ENCODE measurements at regions not wholly inside any gene's neighbourhood (a gene's known extent, or its start where the extent isn't known, plus 50 kb on each side); places are given as distances from the start of the nearest gene placed in this dataset.

DNA sequence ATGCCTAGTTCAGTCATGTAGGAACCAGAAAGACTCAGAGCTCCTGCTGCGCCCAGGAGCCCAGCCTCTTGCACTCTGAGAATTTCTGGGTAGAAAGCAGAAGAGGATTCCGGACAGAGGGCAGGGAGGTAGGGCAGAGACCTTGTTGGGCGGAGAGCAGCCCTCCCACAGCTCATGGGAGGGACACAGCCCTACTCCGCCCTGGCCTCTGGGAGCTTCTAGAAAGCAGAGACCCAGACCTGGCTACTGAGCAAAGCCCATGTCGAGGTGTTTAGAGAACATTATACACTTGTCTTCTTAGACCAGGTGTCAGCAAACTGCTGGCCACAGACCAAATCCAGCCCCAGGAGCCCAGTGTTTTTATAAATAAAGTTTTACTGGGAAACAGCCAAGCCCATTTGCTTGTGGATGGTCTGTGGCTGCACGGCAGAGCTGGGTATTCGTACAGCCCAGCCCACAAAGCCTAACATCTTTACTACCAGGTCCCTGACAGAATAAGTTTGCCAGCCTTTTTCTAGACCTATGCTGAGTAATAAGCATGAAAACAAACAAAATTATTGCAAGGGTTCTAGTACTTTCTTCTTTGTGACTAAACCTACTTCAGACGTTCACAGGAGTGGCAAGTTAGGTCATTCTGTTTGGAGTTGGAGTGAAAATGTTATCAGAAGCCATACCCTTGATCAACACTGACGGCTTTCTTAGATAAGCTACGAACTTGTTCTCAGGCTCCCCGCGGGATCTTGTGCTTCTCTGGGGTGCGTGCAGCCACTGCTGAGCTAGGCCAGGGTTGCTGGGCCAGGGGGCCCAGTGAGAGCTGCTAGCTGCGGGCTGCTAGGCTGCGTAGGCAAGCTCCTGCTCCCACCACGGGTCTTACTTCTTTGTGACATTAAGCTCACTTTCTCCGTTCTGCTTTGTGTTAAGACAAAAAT is 235.1 kb upstream of the FOXQ1 start:
- no peaks in the 10 kb centered on the region for H3K9me3 Mint-ChIP-seq (ENCODE audit: unreplicated experiment)
- DNase-seq (ENCODE audit: extremely low spot score, unreplicated experiment) = no peak
- H3K4me1 Mint-ChIP-seq (ENCODE audit: unreplicated experiment) = peaks cover under 1% of the 10 kb centered on the region
- TF ChIP-seq, protein P1, sequence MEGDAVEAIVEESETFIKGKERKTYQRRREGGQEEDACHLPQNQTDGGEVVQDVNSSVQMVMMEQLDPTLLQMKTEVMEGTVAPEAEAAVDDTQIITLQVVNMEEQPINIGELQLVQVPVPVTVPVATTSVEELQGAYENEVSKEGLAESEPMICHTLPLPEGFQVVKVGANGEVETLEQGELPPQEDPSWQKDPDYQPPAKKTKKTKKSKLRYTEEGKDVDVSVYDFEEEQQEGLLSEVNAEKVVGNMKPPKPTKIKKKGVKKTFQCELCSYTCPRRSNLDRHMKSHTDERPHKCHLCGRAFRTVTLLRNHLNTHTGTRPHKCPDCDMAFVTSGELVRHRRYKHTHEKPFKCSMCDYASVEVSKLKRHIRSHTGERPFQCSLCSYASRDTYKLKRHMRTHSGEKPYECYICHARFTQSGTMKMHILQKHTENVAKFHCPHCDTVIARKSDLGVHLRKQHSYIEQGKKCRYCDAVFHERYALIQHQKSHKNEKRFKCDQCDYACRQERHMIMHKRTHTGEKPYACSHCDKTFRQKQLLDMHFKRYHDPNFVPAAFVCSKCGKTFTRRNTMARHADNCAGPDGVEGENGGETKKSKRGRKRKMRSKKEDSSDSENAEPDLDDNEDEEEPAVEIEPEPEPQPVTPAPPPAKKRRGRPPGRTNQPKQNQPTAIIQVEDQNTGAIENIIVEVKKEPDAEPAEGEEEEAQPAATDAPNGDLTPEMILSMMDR (IDR thresholded peaks at IDR 0.05) = no peak
- H3K27ac Mint-ChIP-seq (ENCODE audit: unreplicated experiment) = no peak overlapping the region
- no peaks in the 10 kb centered on the region for H3K27me3 Mint-ChIP-seq (ENCODE audit: unreplicated experiment)
- no peaks in the 10 kb centered on the region for H3K36me3 Mint-ChIP-seq (ENCODE audit: unreplicated experiment)
- no peak overlapping the region for H3K4me3 Mint-ChIP-seq (ENCODE audit: unreplicated experiment)

DNA sequence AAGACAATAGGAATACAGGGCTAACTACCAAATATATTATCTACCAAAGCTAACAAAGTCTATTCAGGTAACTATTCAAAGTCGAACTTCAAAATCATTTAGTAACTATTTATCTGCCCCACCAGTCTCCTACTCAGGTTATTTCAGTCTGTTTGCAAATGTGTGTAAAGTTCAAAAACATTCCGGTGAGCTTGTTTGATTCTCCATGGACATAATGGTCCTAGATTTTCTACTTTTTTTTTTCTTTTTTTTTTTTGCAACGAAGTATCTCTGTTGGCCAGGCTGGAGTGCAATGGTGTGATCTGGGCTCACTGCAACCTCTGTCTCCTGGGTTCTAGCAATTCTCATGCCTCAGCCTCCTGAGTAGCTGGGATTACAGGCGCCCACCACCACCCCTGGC is 236.0 kb upstream of the FOXQ1 start:
- no peaks in the 10 kb centered on the region for H3K9me3 Mint-ChIP-seq (ENCODE audit: unreplicated experiment)
- no peaks in the 10 kb centered on the region for H3K4me1 Mint-ChIP-seq (ENCODE audit: unreplicated experiment)
- no peak overlapping the region for H3K27ac Mint-ChIP-seq (ENCODE audit: unreplicated experiment)
- no peak for DNase-seq (ENCODE audit: extremely low spot score, unreplicated experiment)
- no peaks in the 10 kb centered on the region for H3K36me3 Mint-ChIP-seq (ENCODE audit: unreplicated experiment)
- no peaks in the 10 kb centered on the region for H3K27me3 Mint-ChIP-seq (ENCODE audit: unreplicated experiment)
- TF ChIP-seq, protein P1 (IDR thresholded peaks at IDR 0.05) = no peak
- no peak overlapping the region for H3K4me3 Mint-ChIP-seq (ENCODE audit: unreplicated experiment)

DNA sequence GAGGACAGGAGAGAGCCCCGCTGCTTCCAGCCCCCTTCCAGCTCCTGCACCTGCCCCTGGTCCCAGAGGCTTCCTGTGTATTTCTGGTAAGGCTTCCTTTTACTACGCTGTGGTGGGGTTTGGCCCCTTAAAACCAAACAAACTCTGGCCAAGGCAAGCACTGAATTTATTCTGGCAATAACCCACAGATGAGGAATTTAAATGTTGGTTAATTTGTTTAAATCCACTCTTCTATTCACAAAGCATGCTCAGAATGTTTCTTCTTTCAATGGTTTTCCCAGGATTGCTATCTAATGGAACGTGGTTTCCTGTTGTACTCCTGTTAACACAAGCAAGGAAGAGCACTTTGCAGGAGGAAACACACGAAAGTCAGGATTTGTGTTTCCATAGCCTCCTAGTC is 236.5 kb upstream of the FOXQ1 start:
- H3K4me3 Mint-ChIP-seq (ENCODE audit: unreplicated experiment) = no peak overlapping the region
- no peaks in the 10 kb centered on the region for H3K9me3 Mint-ChIP-seq (ENCODE audit: unreplicated experiment)
- no peak for DNase-seq (ENCODE audit: extremely low spot score, unreplicated experiment)
- TF ChIP-seq, protein P1 (IDR thresholded peaks at IDR 0.05) = no peak
- no peak overlapping the region for H3K27ac Mint-ChIP-seq (ENCODE audit: unreplicated experiment)
- H3K27me3 Mint-ChIP-seq (ENCODE audit: unreplicated experiment) = no peaks in the 10 kb centered on the region
- no peaks in the 10 kb centered on the region for H3K36me3 Mint-ChIP-seq (ENCODE audit: unreplicated experiment)
- no peaks in the 10 kb centered on the region for H3K4me1 Mint-ChIP-seq (ENCODE audit: unreplicated experiment)

DNA sequence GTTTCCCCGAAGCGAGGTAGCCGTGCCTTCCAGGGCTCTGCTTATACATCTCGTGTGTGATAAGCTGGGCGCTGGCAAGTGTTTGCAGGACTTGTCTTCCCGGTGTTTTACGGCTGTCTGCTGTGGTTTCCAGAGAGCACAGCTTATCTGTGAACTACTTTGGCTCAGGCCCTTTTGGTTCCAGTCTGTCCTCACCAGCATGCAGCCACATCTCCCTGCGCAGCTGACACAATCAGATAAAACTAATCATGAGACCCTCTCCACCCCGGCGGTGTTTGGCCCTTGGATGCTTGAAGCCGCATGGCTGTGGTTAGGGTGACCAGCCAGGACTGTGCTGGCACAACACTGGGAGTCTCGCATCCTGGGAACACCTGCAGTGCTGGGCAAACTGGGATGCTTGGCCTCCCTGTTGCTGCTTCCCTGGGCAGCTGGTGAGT is 241.8 kb upstream of the FOXQ1 start:
- Mint-ChIP-seq H3K9me3 (ENCODE audit: unreplicated experiment) (no peaks in the 10 kb centered on the region), H3K4me1 (ENCODE audit: unreplicated experiment) (no peaks in the 10 kb centered on the region), H3K4me3 (ENCODE audit: unreplicated experiment) (no peak overlapping the region), H3K27ac (ENCODE audit: unreplicated experiment) (no peak overlapping the region), H3K27me3 (ENCODE audit: unreplicated experiment) (no peaks in the 10 kb centered on the region), H3K36me3 (ENCODE audit: unreplicated experiment) (no peaks in the 10 kb centered on the region)
- DNase-seq (ENCODE audit: extremely low spot score, unreplicated experiment) = no peak
- TF ChIP-seq, protein P1 (IDR thresholded peaks at IDR 0.05) = no peak

DNA sequence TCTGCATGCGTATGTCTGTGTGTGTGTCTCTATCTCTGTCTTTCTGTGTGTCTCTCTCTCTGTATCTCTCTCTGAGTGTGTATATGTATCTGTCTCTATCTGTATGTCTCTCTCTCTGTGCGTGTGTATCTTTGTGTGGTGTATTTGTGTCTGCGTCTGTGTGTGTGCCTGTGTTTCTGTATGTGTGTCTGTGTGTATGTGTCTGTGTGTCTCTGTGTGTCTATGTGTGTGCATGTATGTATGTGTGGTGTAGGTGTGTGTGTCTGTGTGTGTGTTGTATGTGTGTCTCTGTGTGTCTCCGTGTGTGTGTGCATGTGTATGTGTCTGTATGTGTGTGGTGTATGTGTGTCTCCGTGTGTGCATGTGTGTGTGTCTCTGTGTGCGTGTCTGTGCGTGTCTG is 243.0 kb upstream of the FOXQ1 start:
- Mint-ChIP-seq H3K27ac (ENCODE audit: unreplicated experiment) (no peak overlapping the region), H3K4me3 (ENCODE audit: unreplicated experiment) (no peak overlapping the region), H3K4me1 (ENCODE audit: unreplicated experiment) (no peaks in the 10 kb centered on the region), H3K36me3 (ENCODE audit: unreplicated experiment) (no peaks in the 10 kb centered on the region), H3K9me3 (ENCODE audit: unreplicated experiment) (no peaks in the 10 kb centered on the region), H3K27me3 (ENCODE audit: unreplicated experiment) (no peaks in the 10 kb centered on the region)
- TF ChIP-seq, protein P1 (IDR thresholded peaks at IDR 0.05) = no peak
- no peak for DNase-seq (ENCODE audit: extremely low spot score, unreplicated experiment)

All from osteocyte (in vitro differentiated cells).